ENCODE measurements at regions not wholly inside any gene's neighbourhood (a gene's known extent, or its start where the extent isn't known, plus 50 kb on each side); places are given as distances from the start of the nearest gene placed in this dataset.

GRCh38 chr2:155100261-155100660, 401.8 kb downstream of the KCNJ3 start:
- no peak overlapping the region for H3K4me3 ChIP-seq
- H3K27ac ChIP-seq = no peak overlapping the region
- no peak for TF ChIP-seq CTCF (IDR thresholded peaks at IDR 0.05)
- TF ChIP-seq POLR2A (IDR thresholded peaks at IDR 0.05) = no peak
- no peak for TF ChIP-seq EP300 (IDR thresholded peaks at IDR 0.05; ENCODE audit: low read depth)
- TF ChIP-seq POLR2AphosphoS5 (IDR thresholded peaks at IDR 0.05) = no peak
- H3K27me3 ChIP-seq = no peaks in the 10 kb centered on the region
- H3K9me3 ChIP-seq = peaks cover 0 to 4% of the 10 kb centered on the region in 2 donors
- no peak for DNase-seq
- in situ Hi-C loops (cut with MboI; ENCODE audit: low pct_ligation_motif_present in 1 of 4, low pct_unique_long_range_greater_than_20kb in 1 of 4, low sequenced_read_pairs in 3 of 4) (no loop called here), intact Hi-C loops (cut with DNase I; ENCODE audit: low total_unique reads) (no loop called here)
- H3K36me3 ChIP-seq = no peaks in the 10 kb centered on the region
- no peaks in the 10 kb centered on the region for H3K4me1 ChIP-seq
- 33 to 67% methylated on average over 1 to 2 of the region's 2 CpGs for WGBS, 2 donors (ENCODE audit: low coverage in 1 of 2)

- in situ Hi-C loops (cut with MboI; ENCODE audit: low pct_ligation_motif_present in 1 of 4, low pct_unique_long_range_greater_than_20kb in 1 of 4, low sequenced_read_pairs in 3 of 4) = no loop called here
These were observed 401.3 kb downstream of the KCNJ3 start for GRCh38 chr2:155099784-155100183.

GRCh38 chr2:155095613-155096012, 397.1 kb downstream of the KCNJ3 start:
- Histone ChIP-seq H3K27ac (no peak overlapping the region), H3K4me1 (no peaks in the 10 kb centered on the region), H3K27me3 (no peaks in the 10 kb centered on the region), H3K36me3 (no peaks in the 10 kb centered on the region), H3K4me3 (no peak overlapping the region), H3K9me3 (no peaks in the 10 kb centered on the region)
- in situ Hi-C loops (cut with MboI; ENCODE audit: low pct_ligation_motif_present in 1 of 4, low pct_unique_long_range_greater_than_20kb in 1 of 4, low sequenced_read_pairs in 3 of 4) = no loop called here
- TF ChIP-seq EP300 (IDR thresholded peaks at IDR 0.05; ENCODE audit: low read depth) (no peak), POLR2AphosphoS5 (IDR thresholded peaks at IDR 0.05) (no peak), CTCF (IDR thresholded peaks at IDR 0.05) (no peak), POLR2A (IDR thresholded peaks at IDR 0.05) (no peak)
- no peak for DNase-seq
- intact Hi-C loops (cut with DNase I; ENCODE audit: low total_unique reads) = no loop called here
- 73 to 100% methylated on average over 1 of the region's 1 CpG for WGBS, 2 donors (ENCODE audit: low coverage in 1 of 2)

More at GRCh38 chr2:155099784-155100183, 401.3 kb downstream of the KCNJ3 start:
- TF ChIP-seq POLR2A (IDR thresholded peaks at IDR 0.05) (no peak), POLR2AphosphoS5 (IDR thresholded peaks at IDR 0.05) (no peak), EP300 (IDR thresholded peaks at IDR 0.05; ENCODE audit: low read depth) (no peak), CTCF (IDR thresholded peaks at IDR 0.05) (no peak)
- intact Hi-C loops (cut with DNase I; ENCODE audit: low total_unique reads) = no loop called here
- Histone ChIP-seq H3K9me3 (peaks cover 0 to 4% of the 10 kb centered on the region in 2 donors), H3K27ac (no peak overlapping the region), H3K4me1 (no peaks in the 10 kb centered on the region), H3K36me3 (no peaks in the 10 kb centered on the region), H3K27me3 (no peaks in the 10 kb centered on the region), H3K4me3 (no peak overlapping the region)
- no peak for DNase-seq
- WGBS, 2 donors (ENCODE audit: low coverage in 1 of 2) = 75% methylated on average over 1 of the region's 1 CpG; no CpG with 5 or more reads in 1 of the 2 donors

- DNase-seq = no peak
- 60 to 67% methylated on average over 2 of the region's 2 CpGs for WGBS, 2 donors (ENCODE audit: low coverage in 1 of 2)
- in situ Hi-C loops (cut with MboI; ENCODE audit: low pct_ligation_motif_present in 1 of 4, low pct_unique_long_range_greater_than_20kb in 1 of 4, low sequenced_read_pairs in 3 of 4) (no loop called here), intact Hi-C loops (cut with DNase I; ENCODE audit: low total_unique reads) (no loop called here)
- Histone ChIP-seq H3K27me3 (no peaks in the 10 kb centered on the region), H3K9me3 (no peaks in the 10 kb centered on the region), H3K36me3 (no peaks in the 10 kb centered on the region), H3K4me1 (no peaks in the 10 kb centered on the region), H3K27ac (no peak overlapping the region), H3K4me3 (no peak overlapping the region)
- no peak for TF ChIP-seq POLR2A (IDR thresholded peaks at IDR 0.05)
- no peak for TF ChIP-seq EP300 (IDR thresholded peaks at IDR 0.05; ENCODE audit: low read depth)
- TF ChIP-seq POLR2AphosphoS5 (IDR thresholded peaks at IDR 0.05) = no peak
- no peak for TF ChIP-seq CTCF (IDR thresholded peaks at IDR 0.05)
These were observed 381.9 kb downstream of the KCNJ3 start for GRCh38 chr2:155080373-155080772.
